Right hindlimb (tissue), 1 donor: ENCODE measurements at regions not wholly inside any gene's neighbourhood (a gene's known extent, or its start where the extent isn't known, plus 50 kb on each side); places are given as distances from the start of the nearest gene placed in this dataset.
"Not testable (repeated sequence)": the region's sequence is repeated elsewhere in the genome, so short reads cannot be mapped to it uniquely, and the experiment has no call there.

Source experiments
- DNase-seq: peaks from one replicate; pipeline ENCODE4 v3.0.0-alpha.2; 2018

GRCh38 chr12:42030588-42030987, 114.1 kb downstream of the GXYLT1 start:
- no peak for DNase-seq

GRCh38 chr12:42027546-42027945, 117.1 kb downstream of the GXYLT1 start:
- no peak for DNase-seq

GRCh38 chr12:42024495-42024830, 120.2 kb downstream of the GXYLT1 start:
- DNase-seq = no peak

- DNase-seq = peak; percentile 88
Observed at GRCh38 chr12:42023733-42024494, 120.8 kb downstream of the GXYLT1 start.

GRCh38 chr12:42021937-42022336, 122.7 kb downstream of the GXYLT1 start:
- not testable (repeated sequence) for DNase-seq

GRCh38 chr12:42021469-42021868, 123.2 kb downstream of the GXYLT1 start:
- DNase-seq = no peak

- DNase-seq = no peak
Observed at GRCh38 chr12:42020226-42020625, 124.4 kb downstream of the GXYLT1 start.

- no peak for DNase-seq
Observed at GRCh38 chr12:42019746-42020145, 124.9 kb downstream of the GXYLT1 start.

GRCh38 chr12:42017051-42017450, 127.6 kb downstream of the GXYLT1 start:
- DNase-seq = no peak

GRCh38 chr12:42015051-42015461, 129.6 kb downstream of the GXYLT1 start:
- peak; percentile 28 for DNase-seq

- DNase-seq = not testable (repeated sequence)
Observed at GRCh38 chr12:42012501-42012900, 132.2 kb downstream of the GXYLT1 start.

- DNase-seq = no peak
Observed at GRCh38 chr12:42010715-42011114, 134.0 kb downstream of the GXYLT1 start.

- no peak for DNase-seq
Observed at GRCh38 chr12:42010257-42010656, 134.4 kb downstream of the GXYLT1 start.

GRCh38 chr12:42008996-42009395, 135.7 kb downstream of the GXYLT1 start:
- no peak for DNase-seq

- no peak for DNase-seq
Observed at GRCh38 chr12:42003031-42003430, 141.6 kb downstream of the GXYLT1 start.

- DNase-seq = no peak
Observed at GRCh38 chr12:42002563-42002962, 142.1 kb downstream of the GXYLT1 start.

GRCh38 chr12:41998436-41998835, 146.2 kb downstream of the GXYLT1 start:
- no peak for DNase-seq

GRCh38 chr12:41993283-41993682, 151.4 kb downstream of the GXYLT1 start:
- no peak for DNase-seq

GRCh38 chr12:41992692-41993215, 151.9 kb downstream of the GXYLT1 start:
- no peak for DNase-seq

GRCh38 chr12:41992022-41992421, 152.7 kb downstream of the GXYLT1 start:
- DNase-seq = no peak

- no peak for DNase-seq
Observed at GRCh38 chr12:41988715-41989114, 156.0 kb downstream of the GXYLT1 start.

GRCh38 chr12:41986513-41986912, 158.2 kb downstream of the GXYLT1 start:
- not testable (repeated sequence) for DNase-seq

- no peak for DNase-seq
Observed at GRCh38 chr12:41983856-41984255, 160.8 kb downstream of the GXYLT1 start.

GRCh38 chr12:41983394-41983793, 161.3 kb downstream of the GXYLT1 start:
- no peak for DNase-seq

- no peak for DNase-seq
Observed at GRCh38 chr12:41981758-41982157, 162.9 kb downstream of the GXYLT1 start.
